Sigmoid colon (tissue), 6 donors: ENCODE measurements at regions not wholly inside any gene's neighbourhood (a gene's known extent, or its start where the extent isn't known, plus 50 kb on each side); places are given as distances from the start of the nearest gene placed in this dataset.

Experiments used
- DNase-seq: peaks from one replicate; pipeline ENCODE4 v3.0.0-alpha.2; 2019
- H3K27ac ChIP-seq, 4 donors: fragments of 200-600 bp; sonication (generic); one replicate each; pipeline ENCODE4 v1.5.1; 2016 to 2019; ENCODE audit warnings: mild to moderate bottlenecking in 1 of 4
- H3K27me3 ChIP-seq, 3 donors: fragments of 200-600 bp; sonication (generic); one replicate each; pipeline ENCODE4 v1.5.1; 2019; ENCODE audit warnings: mild to moderate bottlenecking in 1 of 3
- H3K36me3 ChIP-seq, 4 donors: fragments of 200-600 bp; sonication (generic); one replicate each; pipeline ENCODE4 v1.5.1; 2016 to 2019
- H3K4me1 ChIP-seq, 4 donors: fragments of 200-600 bp; sonication (generic); one replicate each; pipeline ENCODE4 v1.5.1; 2017 to 2019
- H3K4me3 ChIP-seq, 4 donors: fragments of 200-600 bp; sonication (generic); one replicate each; pipeline ENCODE4 v1.5.1; 2017 to 2019; ENCODE audit warnings: mild to moderate bottlenecking in 2 of 4, moderate library complexity in 1 of 4
- H3K9me3 ChIP-seq, 4 donors: fragments of 200-600 bp in 3 of 4; sonication (generic) in 3 of 4; one replicate each; pipeline versions ENCODE4 v1.5.1 to v1.6.1; 2013 to 2019
- EP300 ChIP-seq, 4 donors: sonication (generic); formaldehyde crosslinking; IDR thresholded peaks; one replicate each; pipeline ENCODE4 v1.6.1; 2017; ENCODE audit warnings: antibody characterized with exemption in 4 of 4
- POLR2A ChIP-seq, 2 donors: fragments of 450-650 bp; IDR thresholded peaks; one replicate each; pipeline ENCODE4 v1.6.1; 2016; ENCODE audit warnings: antibody characterized with exemption in 2 of 2, mild to moderate bottlenecking in 2 of 2, moderate library complexity in 2 of 2
- POLR2AphosphoS5 ChIP-seq, 4 donors: sonication (generic); formaldehyde crosslinking; IDR thresholded peaks; one replicate each; pipeline ENCODE4 v1.6.1; 2017; ENCODE audit warnings: antibody characterized with exemption in 4 of 4
- WGBS, 2 donors: extraction: QIAGEN DNeasy Blood & Tissue Kit; methylation state at CpG; one replicate each; pipeline ENCODE4 v1.1.7; 2013; 5-methylcytosine and 5-hydroxymethylcytosine counted together
- intact Hi-C: fragments of 100-400 bp; cut with DNase I; formaldehyde crosslinking; loops from one replicate; pipeline ENCODE4 v1.15.1; 2023
- TF ChIP-seq, protein P1 (sequence below), 4 experiments: fragments of 450-650 bp in 3 of 4; fragments of 200-600 bp in 1 of 4; IDR thresholded peaks; one replicate each; pipeline ENCODE4 v1.5.1; 2016 to 2019; ENCODE audit warnings: antibody characterized with exemption in 4 of 4, mild to moderate bottlenecking in 3 of 4, moderate library complexity in 2 of 4
- donor health status: healthy with polysubstance abuse.
- donor health status: healthy.

DNA sequence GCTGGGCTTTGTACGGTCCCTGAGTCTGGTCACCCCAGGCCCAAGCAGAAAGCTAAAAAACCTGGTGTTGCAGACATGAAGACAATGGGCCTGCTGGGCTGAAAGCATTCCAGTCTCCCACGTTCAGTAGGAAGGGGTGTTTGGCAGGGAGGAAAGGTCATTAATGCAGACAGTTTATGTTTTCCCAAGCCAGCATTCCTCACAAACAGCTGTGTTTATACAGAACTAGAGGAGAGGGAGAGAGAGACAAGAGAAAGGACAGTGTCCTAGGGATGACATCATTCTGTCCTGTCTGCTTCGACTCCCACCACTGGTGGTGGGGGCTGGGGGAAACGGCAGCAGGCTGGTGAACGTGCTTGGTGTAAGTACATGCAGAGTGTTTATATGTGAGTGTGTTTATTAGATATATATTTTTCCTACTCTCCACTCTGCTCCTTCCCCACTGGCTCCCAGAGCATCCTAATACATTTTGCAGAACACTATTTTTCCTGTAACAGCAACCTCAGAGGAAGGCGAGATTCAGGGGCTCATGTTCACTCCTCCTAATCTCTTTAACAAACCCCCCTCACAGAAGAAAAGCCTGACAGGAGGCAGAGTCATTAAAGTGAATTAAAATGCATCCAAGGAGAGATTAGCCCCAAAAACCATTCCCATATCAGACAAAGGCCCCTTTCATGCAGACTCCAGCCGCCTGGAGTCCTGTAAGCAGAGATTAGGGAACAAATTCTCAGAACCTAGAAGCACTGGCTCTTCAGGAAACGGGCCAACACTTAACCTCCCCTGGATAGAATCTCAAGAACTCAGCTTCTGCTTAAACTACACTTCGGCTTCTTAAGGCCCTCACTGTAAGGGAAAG, 380.4 kb downstream of the TNS1 start:
- Histone ChIP-seq H3K4me3 (no peak overlapping the region), H3K36me3 (no peaks in the 10 kb centered on the region), H3K9me3 (no peaks in the 10 kb centered on the region), H3K27me3 (no peaks in the 10 kb centered on the region), H3K4me1 (peaks cover 0 to 79% (median 63%) of the 10 kb centered on the region in 4 donors), H3K27ac (peak overlapping the region; percentile 41 to 92 (median 80))
- DNase-seq = peak; percentile 85
- intact Hi-C loops = loop anchor here (5.0 kb wide), 1 partner anchor 375 kb away; no protein-coding TSS in a partner anchor
- TF ChIP-seq POLR2A (IDR thresholded peaks at IDR 0.05) = no peak
- TF ChIP-seq, protein P1, sequence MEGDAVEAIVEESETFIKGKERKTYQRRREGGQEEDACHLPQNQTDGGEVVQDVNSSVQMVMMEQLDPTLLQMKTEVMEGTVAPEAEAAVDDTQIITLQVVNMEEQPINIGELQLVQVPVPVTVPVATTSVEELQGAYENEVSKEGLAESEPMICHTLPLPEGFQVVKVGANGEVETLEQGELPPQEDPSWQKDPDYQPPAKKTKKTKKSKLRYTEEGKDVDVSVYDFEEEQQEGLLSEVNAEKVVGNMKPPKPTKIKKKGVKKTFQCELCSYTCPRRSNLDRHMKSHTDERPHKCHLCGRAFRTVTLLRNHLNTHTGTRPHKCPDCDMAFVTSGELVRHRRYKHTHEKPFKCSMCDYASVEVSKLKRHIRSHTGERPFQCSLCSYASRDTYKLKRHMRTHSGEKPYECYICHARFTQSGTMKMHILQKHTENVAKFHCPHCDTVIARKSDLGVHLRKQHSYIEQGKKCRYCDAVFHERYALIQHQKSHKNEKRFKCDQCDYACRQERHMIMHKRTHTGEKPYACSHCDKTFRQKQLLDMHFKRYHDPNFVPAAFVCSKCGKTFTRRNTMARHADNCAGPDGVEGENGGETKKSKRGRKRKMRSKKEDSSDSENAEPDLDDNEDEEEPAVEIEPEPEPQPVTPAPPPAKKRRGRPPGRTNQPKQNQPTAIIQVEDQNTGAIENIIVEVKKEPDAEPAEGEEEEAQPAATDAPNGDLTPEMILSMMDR (IDR thresholded peaks at IDR 0.05) = no peak
- peak in 3 of 4 donors; percentile 67 to 94 (median 90) for TF ChIP-seq EP300 (IDR thresholded peaks at IDR 0.05)
- peak; percentile 60 to 96 (median 94) for TF ChIP-seq POLR2AphosphoS5 (IDR thresholded peaks at IDR 0.05)
- 36 to 51% methylated on average over 9 of the region's 9 CpGs for WGBS, 2 donors

GRCh38 chr2:217621391-217621801, 381.4 kb downstream of the TNS1 start:
- no peak for DNase-seq
- TF ChIP-seq EP300 (IDR thresholded peaks at IDR 0.05) (no peak), POLR2A (IDR thresholded peaks at IDR 0.05) (no peak), POLR2AphosphoS5 (IDR thresholded peaks at IDR 0.05) (no peak)
- TF ChIP-seq, protein P1 (IDR thresholded peaks at IDR 0.05) = no peak
- Histone ChIP-seq H3K27ac (peak overlapping the region in 3 of 4 donors; percentile 80 to 92 (median 81)), H3K36me3 (no peaks in the 10 kb centered on the region), H3K4me1 (peaks cover 0 to 79% (median 69%) of the 10 kb centered on the region in 4 donors), H3K9me3 (no peaks in the 10 kb centered on the region), H3K27me3 (no peaks in the 10 kb centered on the region), H3K4me3 (no peak overlapping the region)
- intact Hi-C loops = loop anchor here (5.0 kb wide), 1 partner anchor 374 kb away; no protein-coding TSS in a partner anchor
- 74 to 77% methylated on average over 2 of the region's 2 CpGs for WGBS, 2 donors

DNA sequence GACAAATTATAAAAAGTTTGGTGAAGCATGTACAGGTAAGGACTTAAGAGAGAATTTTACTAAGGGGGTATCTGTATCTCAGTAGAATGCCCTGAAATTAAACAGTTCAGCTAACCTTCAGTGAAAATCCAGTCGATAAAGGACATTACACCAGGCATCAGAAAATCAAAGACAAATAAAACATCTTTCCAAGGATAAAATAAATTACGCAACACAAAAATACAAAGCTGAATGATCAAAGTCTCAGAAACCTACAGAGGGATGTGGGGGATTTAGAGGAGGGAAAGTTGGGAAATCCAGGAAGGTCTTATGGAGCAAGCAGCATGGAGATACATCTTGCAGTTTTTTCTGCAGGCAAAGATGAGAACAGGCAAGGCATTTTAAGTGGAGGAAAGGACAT, 384.1 kb downstream of the TNS1 start:
- Histone ChIP-seq H3K27me3 (no peaks in the 10 kb centered on the region), H3K27ac (no peak overlapping the region), H3K9me3 (no peaks in the 10 kb centered on the region), H3K4me3 (no peak overlapping the region), H3K36me3 (no peaks in the 10 kb centered on the region), H3K4me1 (peaks cover 0 to 62% (median 50%) of the 10 kb centered on the region in 4 donors)
- no peak for DNase-seq
- TF ChIP-seq POLR2AphosphoS5 (IDR thresholded peaks at IDR 0.05) (no peak), POLR2A (IDR thresholded peaks at IDR 0.05) (no peak), EP300 (IDR thresholded peaks at IDR 0.05) (no peak)
- TF ChIP-seq, protein P1 (IDR thresholded peaks at IDR 0.05) = no peak
- 92 to 95% methylated on average over 2 of the region's 2 CpGs for WGBS, 2 donors
- intact Hi-C loops = no loop called here

DNA sequence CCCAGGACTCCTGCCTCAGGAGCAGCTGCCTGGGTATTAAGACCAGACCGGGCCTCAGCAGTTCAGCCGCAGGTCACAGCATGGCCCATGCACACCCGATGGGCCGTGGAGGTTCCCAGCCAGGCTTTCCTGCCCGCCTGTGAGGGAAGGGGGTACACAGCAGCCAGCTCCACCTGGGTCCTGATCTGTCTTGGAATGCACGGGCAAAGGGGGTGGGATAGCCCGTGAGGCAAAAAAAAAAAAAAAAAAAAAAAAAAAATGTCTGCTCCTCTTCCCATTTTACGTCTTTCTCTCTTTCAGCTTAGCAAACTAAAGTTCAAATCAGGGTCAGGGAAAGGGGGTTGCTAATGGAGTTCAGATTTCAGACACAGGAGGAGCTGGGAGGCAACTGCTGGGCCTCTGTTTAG, 385.2 kb downstream of the TNS1 start:
- no peaks in the 10 kb centered on the region for H3K27me3 ChIP-seq
- no peak for DNase-seq
- 50 to 65% methylated on average over 8 of the region's 8 CpGs for WGBS, 2 donors
- no peaks in the 10 kb centered on the region for H3K9me3 ChIP-seq
- peaks cover 0 to 51% (median 39%) of the 10 kb centered on the region in 4 donors for H3K4me1 ChIP-seq
- TF ChIP-seq POLR2A (IDR thresholded peaks at IDR 0.05) = no peak
- TF ChIP-seq, protein P1 (IDR thresholded peaks at IDR 0.05) = no peak
- TF ChIP-seq EP300 (IDR thresholded peaks at IDR 0.05) = no peak
- H3K4me3 ChIP-seq = no peak overlapping the region
- intact Hi-C loops = no loop called here
- peak overlapping the region in 1 of 4 donors; percentile 40 for H3K27ac ChIP-seq
- H3K36me3 ChIP-seq = no peaks in the 10 kb centered on the region
